CD4-positive, alpha-beta T cell (primary cell): ENCODE measurements at regions not wholly inside any gene's neighbourhood (a gene's known extent, or its start where the extent isn't known, plus 50 kb on each side); places are given as distances from the start of the nearest gene placed in this dataset.

Experiments
- ATAC-seq: fragments of 200-7000 bp; cut with Tn5 transposase; one replicate; pipeline ENCODE4 v1.10.0; 2022; ENCODE audit warnings: mild to moderate bottlenecking; ENCODE audit not compliant: poor library complexity
- CTCF ChIA-PET: fragments of 350-600 bp; sonication (Branson Sonifier 250); formaldehyde crosslinking; loops from one replicate; lab custom pipeline; 2021; ENCODE audit warnings: antibody characterized with exemption, inconsistent platforms; lab: Charles Lee
- POLR2A ChIA-PET: fragments of 350-600 bp; sonication (Branson Sonifier 250); formaldehyde crosslinking; loops from one replicate; lab custom pipeline; 2021; ENCODE audit warnings: antibody characterized with exemption, inconsistent platforms; lab: Charles Lee
- DNase-seq, 14 experiments: peaks; one replicate each; pipeline ENCODE4 v3.0.0-alpha.2; 2013 to 2020; ENCODE audit warnings: mixed read lengths in 2 of 14
- H3K27ac ChIP-seq, 2 donors: one replicate each; pipeline versions ENCODE4 v1.5.1 to v1.7.0; 2013; ENCODE audit warnings: low read length in 2 of 2, low read depth in 1 of 2, mild to moderate bottlenecking in 1 of 2
- H3K27me3 ChIP-seq, 2 experiments: 1 replicate in 1 of 2; 2 replicates in 1 of 2; pipeline versions ENCODE4 v1.6.1 to v1.7.0; 2013; ENCODE audit warnings: low read length in 2 of 2, control low read depth in 1 of 2, mild to moderate bottlenecking in 1 of 2, moderate library complexity in 1 of 2; ENCODE audit not compliant: insufficient read depth in 2 of 2, control insufficient read depth in 1 of 2
- H3K36me3 ChIP-seq: one replicate; pipeline ENCODE4 v1.6.1; 2013; ENCODE audit warnings: low read length, control low read depth; ENCODE audit not compliant: insufficient read depth
- H3K4me1 ChIP-seq: one replicate; pipeline ENCODE4 v1.6.1; 2013; ENCODE audit warnings: low read length, control low read depth; ENCODE audit not compliant: insufficient read depth
- H3K4me3 ChIP-seq: one replicate; pipeline ENCODE4 v1.5.1; 2013; ENCODE audit warnings: mild to moderate bottlenecking, low read length, moderate library complexity
- H3K9me3 ChIP-seq, 2 experiments: 1 replicate in 1 of 2; 2 replicates in 1 of 2; pipeline versions ENCODE4 v1.6.1 to v1.7.0; 2013; ENCODE audit warnings: low read length in 2 of 2, mild to moderate bottlenecking in 2 of 2, control low read depth in 1 of 2, moderate library complexity in 1 of 2; ENCODE audit not compliant: control insufficient read depth in 1 of 2, insufficient read depth in 1 of 2
- H3K27ac Mint-ChIP-seq: one replicate; pipeline ENCODE4 v1.8.0; 2020; ENCODE audit warnings: mixed read lengths
- H3K27me3 Mint-ChIP-seq: one replicate; pipeline ENCODE4 v1.8.0; 2021; ENCODE audit warnings: mixed read lengths
- H3K36me3 Mint-ChIP-seq: one replicate; pipeline ENCODE4 v1.8.0; 2021; ENCODE audit warnings: low read depth, mixed read lengths
- H3K4me1 Mint-ChIP-seq: one replicate; pipeline ENCODE4 v1.8.0; 2021; ENCODE audit warnings: low read depth, mixed read lengths
- H3K4me3 Mint-ChIP-seq: one replicate; pipeline ENCODE4 v1.8.0; 2020; ENCODE audit warnings: mild to moderate bottlenecking, mixed read lengths
- H3K9me3 Mint-ChIP-seq: one replicate; pipeline ENCODE4 v1.8.0; 2020; ENCODE audit warnings: mixed read lengths
- CTCF ChIP-seq: fragments of 200-600 bp; IDR thresholded peaks from one replicate; pipeline ENCODE4 v1.8.0; 2022; ENCODE audit warnings: antibody characterized with exemption, mild to moderate bottlenecking
- intact Hi-C, 2 experiments: fragments of 100-400 bp; cut with DNase I in 1 of 2; cut with micrococcal nuclease in 1 of 2; formaldehyde crosslinking; loops; one replicate each; pipeline versions ENCODE4 v1.15.1 to v1.9.0; 2023 to 2025; cut with DNase I, micrococcal nuclease

DNA sequence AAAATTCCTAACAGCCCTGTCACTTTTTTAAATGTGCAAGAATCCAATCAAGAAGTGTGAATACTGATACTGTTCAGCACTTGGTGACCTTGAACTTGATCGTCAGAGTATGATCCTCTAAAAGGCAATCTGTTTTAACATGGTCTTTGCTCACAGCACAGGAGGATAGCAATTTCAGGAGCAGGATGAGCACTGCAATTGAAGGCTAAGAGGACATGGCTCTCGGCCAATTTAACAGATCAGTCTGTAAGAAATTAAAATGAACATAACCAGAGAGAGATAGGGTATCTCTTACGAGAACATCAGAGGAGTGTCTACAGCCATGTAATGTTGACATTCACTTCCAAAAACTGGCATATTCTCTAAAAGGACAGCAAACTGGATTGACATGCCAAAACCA, 243.1 kb downstream of the LTN1 start:
- intact Hi-C loops = loop anchor here in 1 of 2 experiments (5.0 kb wide), 1 partner anchor 188 kb away; no protein-coding TSS in a partner anchor
- Mint-ChIP-seq H3K4me1 (no peaks in the 10 kb centered on the region), H3K27me3 (no peaks in the 10 kb centered on the region), H3K9me3 (no peaks in the 10 kb centered on the region), H3K27ac (no peak overlapping the region), H3K4me3 (no peak overlapping the region), H3K36me3 (no peaks in the 10 kb centered on the region)
- POLR2A ChIA-PET = no interaction called here
- no peak overlapping the region for H3K4me3 ChIP-seq
- no peaks in the 10 kb centered on the region for H3K27me3 ChIP-seq
- CTCF ChIA-PET = no interaction called here
- peaks cover 4% of the 10 kb centered on the region for H3K36me3 ChIP-seq
- no peak for ATAC-seq
- TF ChIP-seq CTCF = no peak
- H3K4me1 ChIP-seq = peaks cover 4% of the 10 kb centered on the region
- H3K27ac ChIP-seq = no peak overlapping the region
- DNase-seq = no peak
- H3K9me3 ChIP-seq = no peaks in the 10 kb centered on the region

DNA sequence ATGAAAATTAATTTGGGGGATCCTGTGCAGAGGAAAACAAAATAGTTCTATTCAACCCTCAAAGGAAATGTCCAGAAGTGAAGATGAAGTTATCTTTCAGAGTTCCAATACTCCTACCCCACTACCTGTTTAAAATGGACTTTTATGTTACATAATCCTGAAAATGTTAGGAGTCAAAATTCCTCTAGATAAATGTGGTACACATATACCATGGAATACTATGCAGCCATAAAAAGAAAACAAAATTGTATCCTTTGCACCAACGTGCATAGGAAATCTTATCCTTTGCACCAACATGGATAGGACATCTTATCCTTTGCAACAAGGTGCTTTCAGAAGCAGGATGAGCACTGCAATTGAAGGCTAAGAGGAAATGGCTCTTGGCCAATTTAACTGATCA, 245.2 kb downstream of the LTN1 start:
- TF ChIP-seq CTCF = no peak
- Mint-ChIP-seq H3K27ac (no peak overlapping the region), H3K36me3 (no peaks in the 10 kb centered on the region), H3K4me1 (no peaks in the 10 kb centered on the region), H3K27me3 (no peaks in the 10 kb centered on the region), H3K4me3 (no peak overlapping the region), H3K9me3 (no peaks in the 10 kb centered on the region)
- DNase-seq = no peak
- POLR2A ChIA-PET = no interaction called here
- CTCF ChIA-PET = no interaction called here
- intact Hi-C loops = loop anchor here in 1 of 2 experiments (5.0 kb wide), 1 partner anchor 190 kb away; no protein-coding TSS in a partner anchor
- H3K36me3 ChIP-seq = no peaks in the 10 kb centered on the region
- H3K27me3 ChIP-seq = no peaks in the 10 kb centered on the region
- H3K4me1 ChIP-seq = peaks cover 4% of the 10 kb centered on the region
- no peak overlapping the region for H3K27ac ChIP-seq
- H3K9me3 ChIP-seq = no peaks in the 10 kb centered on the region
- H3K4me3 ChIP-seq = no peak overlapping the region
- ATAC-seq = no peak

- H3K9me3 ChIP-seq = no peaks in the 10 kb centered on the region
- no peaks in the 10 kb centered on the region for H3K4me1 Mint-ChIP-seq
- H3K36me3 Mint-ChIP-seq = no peaks in the 10 kb centered on the region
- DNase-seq (no peak), ATAC-seq (no peak)
- no peaks in the 10 kb centered on the region for H3K9me3 Mint-ChIP-seq
- H3K36me3 ChIP-seq = no peaks in the 10 kb centered on the region
- H3K27me3 ChIP-seq = no peaks in the 10 kb centered on the region
- H3K27ac Mint-ChIP-seq = no peak overlapping the region
- CTCF ChIA-PET = interaction anchor here (0.6 to 2.4 kb wide), 10 partner anchors 9 to 1896 kb away, joined by 3 to 38 read pairs (median 6); partner anchors contain the start of gene USP16
- H3K4me3 ChIP-seq = no peak overlapping the region
- H3K27ac ChIP-seq = no peak overlapping the region
- POLR2A ChIA-PET = interaction anchor here (0.6 to 1.7 kb wide), 3 partner anchors 17 to 229 kb away, joined by 3 to 10 read pairs (median 3); no protein-coding TSS in a partner anchor
- intact Hi-C loops = loop anchor here in 1 of 2 experiments (5.0 kb wide), 1 partner anchor 191 kb away; no protein-coding TSS in a partner anchor
- no peaks in the 10 kb centered on the region for H3K27me3 Mint-ChIP-seq
- H3K4me3 Mint-ChIP-seq = no peak overlapping the region
- no peak for TF ChIP-seq CTCF
- peaks cover 4% of the 10 kb centered on the region for H3K4me1 ChIP-seq
Measured at GRCh38 chr21:28746166-28746565, 246.5 kb downstream of the LTN1 start.
